Colonic mucosa (tissue), 4 donors: ENCODE measurements at regions not wholly inside any gene's neighbourhood (a gene's known extent, or its start where the extent isn't known, plus 50 kb on each side); places are given as distances from the start of the nearest gene placed in this dataset.
"Not testable (repeated sequence)": the region's sequence is repeated elsewhere in the genome, so short reads cannot be mapped to it uniquely, and the experiment has no call there.

Experiments used
- DNase-seq: peaks from one replicate; pipeline ENCODE4 v3.0.0-alpha.2; 2020
- H3K27ac ChIP-seq: fragments of 200-600 bp; one replicate; pipeline ENCODE4 v1.8.0; 2021
- H3K27me3 ChIP-seq: fragments of 200-600 bp; one replicate; pipeline ENCODE4 v1.8.0; 2021
- H3K36me3 ChIP-seq: fragments of 200-600 bp; one replicate; pipeline ENCODE4 v1.8.0; 2021
- H3K4me1 ChIP-seq: fragments of 200-600 bp; one replicate; pipeline ENCODE4 v1.8.0; 2021; ENCODE audit warnings: mild to moderate bottlenecking
- H3K4me3 ChIP-seq: fragments of 200-600 bp; one replicate; pipeline ENCODE4 v1.8.0; 2021
- H3K9ac ChIP-seq, 2 donors: one replicate each; pipeline ENCODE4 v1.7.0; 2013; ENCODE audit warnings: control low read depth in 2 of 2, low read depth in 2 of 2, low read length in 2 of 2
- H3K9me3 ChIP-seq: fragments of 200-600 bp; one replicate; pipeline ENCODE4 v1.8.0; 2021
- intact Hi-C: fragments of 100-400 bp; cut with DNase I; formaldehyde crosslinking; loops from one replicate; pipeline ENCODE4 v1.14.1; 2022
- TF ChIP-seq, protein P1 (sequence below): fragments of 200-600 bp; IDR thresholded peaks from one replicate; pipeline ENCODE4 v1.8.0; 2022; ENCODE audit warnings: antibody characterized with exemption, mild to moderate bottlenecking
- donor health status: healthy.
- donor health status: DM: no; HTN: no; CAD: no.
- donor health status: DM: no; HTN: no; CAD: no.

DNA sequence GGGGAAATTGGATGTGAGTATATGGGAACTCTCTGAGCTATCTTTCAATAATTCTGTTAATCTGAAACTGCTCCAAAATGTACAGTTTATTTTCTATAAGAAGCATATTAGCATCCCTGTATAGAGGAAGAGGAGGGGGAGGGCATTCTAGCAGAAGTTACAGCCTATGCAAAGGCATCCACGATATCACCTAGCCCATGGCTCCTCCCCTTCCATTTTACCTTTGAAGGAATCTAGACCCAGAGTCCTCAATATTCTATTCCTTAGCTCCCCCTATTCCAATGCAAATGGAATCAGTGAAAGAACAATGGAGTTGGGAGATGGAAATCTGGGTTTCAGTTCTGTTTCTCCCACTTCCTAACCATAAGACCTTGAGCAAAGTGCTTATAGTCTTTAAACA is 132.9 kb upstream of the IFNE start:
- no peaks in the 10 kb centered on the region for H3K9me3 ChIP-seq
- no peaks in the 10 kb centered on the region for H3K36me3 ChIP-seq
- DNase-seq, result no peak
- no peak overlapping the region for H3K4me3 ChIP-seq
- TF ChIP-seq, protein P1, sequence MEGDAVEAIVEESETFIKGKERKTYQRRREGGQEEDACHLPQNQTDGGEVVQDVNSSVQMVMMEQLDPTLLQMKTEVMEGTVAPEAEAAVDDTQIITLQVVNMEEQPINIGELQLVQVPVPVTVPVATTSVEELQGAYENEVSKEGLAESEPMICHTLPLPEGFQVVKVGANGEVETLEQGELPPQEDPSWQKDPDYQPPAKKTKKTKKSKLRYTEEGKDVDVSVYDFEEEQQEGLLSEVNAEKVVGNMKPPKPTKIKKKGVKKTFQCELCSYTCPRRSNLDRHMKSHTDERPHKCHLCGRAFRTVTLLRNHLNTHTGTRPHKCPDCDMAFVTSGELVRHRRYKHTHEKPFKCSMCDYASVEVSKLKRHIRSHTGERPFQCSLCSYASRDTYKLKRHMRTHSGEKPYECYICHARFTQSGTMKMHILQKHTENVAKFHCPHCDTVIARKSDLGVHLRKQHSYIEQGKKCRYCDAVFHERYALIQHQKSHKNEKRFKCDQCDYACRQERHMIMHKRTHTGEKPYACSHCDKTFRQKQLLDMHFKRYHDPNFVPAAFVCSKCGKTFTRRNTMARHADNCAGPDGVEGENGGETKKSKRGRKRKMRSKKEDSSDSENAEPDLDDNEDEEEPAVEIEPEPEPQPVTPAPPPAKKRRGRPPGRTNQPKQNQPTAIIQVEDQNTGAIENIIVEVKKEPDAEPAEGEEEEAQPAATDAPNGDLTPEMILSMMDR, result no peak
- no peaks in the 10 kb centered on the region for H3K27me3 ChIP-seq
- no peaks in the 10 kb centered on the region for H3K4me1 ChIP-seq
- no peak overlapping the region for H3K27ac ChIP-seq
- no peak overlapping the region for H3K9ac ChIP-seq
- intact Hi-C loops, result no loop called here

DNA sequence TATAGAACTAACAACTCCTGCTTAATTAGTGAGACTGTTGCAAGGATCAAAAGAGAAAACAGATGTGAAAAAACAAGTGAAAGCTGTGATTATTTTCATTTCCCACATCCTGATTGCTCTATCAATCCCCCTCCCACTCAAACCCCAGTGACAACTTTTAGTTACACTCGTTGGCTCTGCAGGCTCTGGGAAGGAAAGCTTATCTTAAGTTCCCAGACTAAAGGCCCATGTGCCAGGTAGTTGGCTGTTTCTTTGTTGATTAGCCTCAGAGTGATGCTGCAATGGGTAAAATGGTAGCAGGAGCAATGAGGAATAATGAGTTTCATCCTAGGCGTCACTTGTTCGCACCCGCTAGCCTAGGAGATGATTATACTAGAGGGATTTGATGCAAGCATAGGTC is 133.3 kb upstream of the IFNE start:
- H3K27me3 ChIP-seq, result no peaks in the 10 kb centered on the region
- DNase-seq, result no peak
- TF ChIP-seq, protein P1, result no peak
- no peak overlapping the region for H3K27ac ChIP-seq
- no peaks in the 10 kb centered on the region for H3K9me3 ChIP-seq
- H3K9ac ChIP-seq, result no peak overlapping the region
- intact Hi-C loops, result no loop called here
- no peak overlapping the region for H3K4me3 ChIP-seq
- H3K4me1 ChIP-seq, result no peaks in the 10 kb centered on the region
- H3K36me3 ChIP-seq, result no peaks in the 10 kb centered on the region

DNA sequence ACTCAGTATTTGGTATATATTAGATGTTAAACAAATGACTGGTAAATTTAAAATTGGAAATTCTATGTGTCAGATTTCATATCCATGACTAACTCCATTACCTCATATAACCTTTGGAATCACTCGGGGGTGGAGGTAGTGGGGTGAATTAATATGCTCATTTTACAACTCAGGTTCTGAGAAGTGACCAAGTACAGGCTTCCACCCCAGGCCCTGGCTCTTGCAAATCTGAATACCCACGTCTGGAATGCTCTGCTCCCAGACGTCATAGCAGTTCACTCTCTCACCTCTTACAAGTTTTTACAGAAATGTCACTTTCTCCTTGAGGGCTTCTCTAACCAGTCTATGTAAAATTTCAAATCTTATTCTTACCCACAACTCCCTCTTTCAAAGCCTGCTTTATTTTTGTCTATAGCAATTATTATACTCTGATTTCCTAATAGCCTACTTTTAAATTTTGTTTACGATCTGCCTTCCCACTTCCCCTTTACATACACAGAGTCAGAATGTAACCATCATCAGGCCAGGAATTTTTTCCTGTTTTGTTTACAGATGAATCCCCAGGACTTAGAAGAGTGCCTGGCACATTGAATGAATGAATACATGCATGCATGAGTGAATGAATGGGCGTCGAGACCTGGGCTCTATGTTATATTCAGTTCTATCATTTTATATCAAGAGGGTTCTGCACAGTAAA is 134.1 kb upstream of the IFNE start:
- no peaks in the 10 kb centered on the region for H3K27me3 ChIP-seq
- no peak overlapping the region for H3K9ac ChIP-seq
- intact Hi-C loops, result no loop called here
- TF ChIP-seq, protein P1, result no peak
- H3K27ac ChIP-seq, result no peak overlapping the region
- no peaks in the 10 kb centered on the region for H3K9me3 ChIP-seq
- no peak for DNase-seq
- H3K4me3 ChIP-seq, result no peak overlapping the region
- H3K36me3 ChIP-seq, result no peaks in the 10 kb centered on the region
- H3K4me1 ChIP-seq, result no peaks in the 10 kb centered on the region

- Histone ChIP-seq H3K9ac (no peak overlapping the region), H3K4me1 (no peaks in the 10 kb centered on the region), H3K9me3 (no peaks in the 10 kb centered on the region), H3K36me3 (no peaks in the 10 kb centered on the region), H3K27me3 (no peaks in the 10 kb centered on the region), H3K4me3 (no peak overlapping the region), H3K27ac (no peak overlapping the region)
- TF ChIP-seq, protein P1, result no peak
- no peak for DNase-seq
- intact Hi-C loops, result no loop called here
These were observed 142.8 kb upstream of the IFNE start for GRCh38 chr9:21624675-21625644.

GRCh38 chr9:21626493-21626892 is 144.4 kb upstream of the IFNE start:
- Histone ChIP-seq H3K36me3 (no peaks in the 10 kb centered on the region), H3K27ac (no peak overlapping the region), H3K27me3 (no peaks in the 10 kb centered on the region), H3K9me3 (no peaks in the 10 kb centered on the region), H3K4me1 (no peaks in the 10 kb centered on the region), H3K4me3 (no peak overlapping the region), H3K9ac (no peak overlapping the region)
- TF ChIP-seq, protein P1, result no peak
- intact Hi-C loops, result no loop called here
- DNase-seq, result no peak

DNA sequence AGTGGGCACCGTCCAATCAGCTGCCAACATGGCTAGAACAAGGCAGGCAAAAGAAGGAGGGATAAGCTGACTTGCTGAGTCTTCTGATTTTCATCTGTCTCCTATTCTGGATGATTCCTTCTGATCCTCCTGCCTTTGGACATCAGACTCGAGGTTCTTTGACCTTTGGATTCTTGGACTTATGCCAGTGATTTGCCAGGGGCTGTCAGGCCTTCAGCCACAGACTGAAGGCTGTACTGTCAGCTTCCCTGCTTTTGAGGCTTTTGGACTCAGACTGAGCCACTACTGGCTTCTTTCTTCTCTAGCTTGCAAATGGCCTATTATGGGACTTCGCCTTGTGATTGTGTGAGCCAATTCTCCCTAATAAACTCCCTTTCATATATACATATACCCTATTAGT is 146.8 kb upstream of the IFNE start:
- DNase-seq, result not testable (repeated sequence)

More for the DNA sequence above, 146.8 kb upstream of the IFNE start:
- H3K9ac ChIP-seq, H3K4me3 ChIP-seq, H3K36me3 ChIP-seq, H3K27me3 ChIP-seq, intact Hi-C loops, H3K27ac ChIP-seq, H3K9me3 ChIP-seq, H3K4me1 ChIP-seq: not testable (repeated sequence)
